DMS 273 (cell line): ENCODE measurements at regions not wholly inside any gene's neighbourhood (a gene's known extent, or its start where the extent isn't known, plus 50 kb on each side); places are given as distances from the start of the nearest gene placed in this dataset.
"Not testable (repeated sequence)": the region's sequence is repeated elsewhere in the genome, so short reads cannot be mapped to it uniquely, and the experiment has no call there.

Experiments used
- DNase-seq: peaks from one replicate; lab custom pipeline; 2025; ENCODE audit not compliant: unreplicated experiment; lab: John Stamatoyannopoulos, UW

DNA sequence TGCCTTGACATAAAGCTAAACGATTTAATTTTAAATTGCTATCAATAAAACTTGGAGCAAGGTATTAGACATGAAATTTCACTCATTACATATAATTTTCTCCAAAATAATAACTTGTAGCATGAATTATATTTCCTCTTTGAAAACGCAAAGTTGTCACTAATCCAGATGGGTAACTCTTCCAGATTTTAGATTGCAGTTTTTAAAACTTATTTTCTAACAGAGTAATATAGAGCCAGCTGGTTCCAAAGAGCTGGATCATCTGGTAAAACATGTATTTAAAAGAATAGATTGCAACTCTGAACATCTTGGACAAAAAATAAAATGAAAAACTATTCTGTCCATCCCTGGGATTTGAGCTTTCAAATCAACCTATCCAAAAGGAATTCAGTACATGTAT lies 238.2 kb upstream of the INTU start:
- DNase-seq, result no peak

DNA sequence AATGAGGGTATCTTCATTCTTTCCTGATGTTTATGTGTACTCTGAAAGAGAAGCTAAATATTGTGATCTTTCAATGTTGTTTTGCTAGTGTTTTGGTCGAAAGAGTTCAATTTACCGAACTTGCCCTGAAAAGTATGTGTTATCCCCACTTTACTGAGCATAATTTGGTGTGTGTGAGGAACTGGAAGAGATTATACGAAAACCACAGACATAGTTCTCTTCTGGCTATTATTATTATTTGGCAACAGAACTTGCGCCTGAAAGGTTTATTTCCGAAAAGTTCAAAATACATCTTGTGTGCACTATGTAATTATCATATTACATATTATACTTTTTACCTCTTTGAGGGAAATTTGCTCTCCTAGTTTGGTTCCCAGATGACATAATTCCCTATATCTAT lies 232.5 kb upstream of the INTU start:
- DNase-seq, result no peak

DNA sequence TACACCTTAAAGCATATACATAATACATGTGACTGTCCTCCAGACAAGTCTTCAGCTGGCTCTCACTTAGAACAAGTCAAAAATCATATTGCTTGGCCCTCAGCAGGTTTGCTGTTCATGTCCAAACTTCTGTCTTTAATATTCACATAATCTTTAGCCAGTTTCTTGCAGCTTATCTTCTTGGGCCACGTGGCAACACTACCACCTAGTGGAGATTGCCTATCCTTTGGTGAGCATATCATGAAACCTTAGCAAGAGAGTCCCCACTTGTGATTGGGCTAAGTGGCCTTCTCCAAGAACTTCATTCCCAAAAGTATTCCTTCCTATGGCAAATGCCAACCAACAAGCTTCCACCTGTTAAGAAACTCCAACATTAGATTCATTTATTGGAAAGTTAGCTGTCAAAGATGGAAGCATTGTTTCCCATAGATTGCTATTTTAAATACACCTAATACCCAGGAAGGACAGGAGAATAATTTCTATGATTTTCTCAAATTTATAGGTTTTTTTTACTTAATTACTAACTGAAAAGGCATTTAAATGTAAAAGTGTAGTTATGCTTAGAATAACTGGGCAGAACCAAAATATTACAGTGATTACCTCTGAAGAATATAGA lies 231.9 kb upstream of the INTU start:
- DNase-seq, result peak; percentile 67

DNA sequence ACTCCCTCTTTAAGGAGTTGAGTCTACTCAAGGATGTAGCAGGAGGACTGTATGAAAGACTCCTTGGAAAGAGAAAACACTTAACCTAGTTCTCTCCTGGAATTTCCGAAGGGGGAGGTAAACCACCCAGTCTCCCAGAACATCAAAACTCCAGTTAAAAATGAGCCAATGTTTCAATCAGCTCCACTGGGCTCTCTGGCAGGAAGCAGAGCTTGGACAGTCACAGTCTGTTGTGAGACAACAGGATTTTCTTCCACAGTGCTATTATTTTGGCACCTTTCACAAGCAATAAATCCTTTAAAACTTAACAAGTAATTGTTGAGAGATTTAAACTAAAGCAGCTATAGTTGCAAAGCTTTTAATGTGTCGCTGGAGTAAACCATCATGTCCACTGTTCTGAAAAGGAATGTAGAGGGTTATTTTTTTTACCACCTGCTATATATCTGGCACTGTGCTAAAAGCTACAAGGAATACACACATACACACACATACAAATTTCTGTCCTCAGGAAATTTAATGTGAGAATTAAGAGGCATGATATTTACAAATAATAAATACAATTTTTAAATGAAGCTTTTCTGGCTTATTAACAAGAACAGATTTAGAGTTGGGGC lies 229.2 kb upstream of the INTU start:
- DNase-seq, result no peak

DNA sequence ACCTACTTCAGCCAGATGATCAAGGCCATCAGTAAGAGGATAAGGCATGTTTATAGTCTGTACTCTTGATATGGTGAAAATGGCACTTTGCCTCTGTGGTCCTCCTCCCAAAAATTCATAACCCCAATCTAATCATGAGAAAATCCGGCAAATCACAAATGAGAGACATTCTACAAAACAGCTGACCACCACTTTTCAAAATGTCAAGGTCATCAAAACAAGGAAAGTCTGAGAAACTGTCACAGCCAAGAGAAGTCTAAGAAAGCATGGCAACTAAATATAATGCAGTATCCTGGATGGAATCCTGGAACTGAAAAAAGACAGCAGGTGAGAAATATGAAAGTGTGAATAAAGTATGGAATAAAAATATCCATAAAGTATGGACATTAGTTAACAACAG lies 226.6 kb upstream of the INTU start:
- DNase-seq, result no peak

DNA sequence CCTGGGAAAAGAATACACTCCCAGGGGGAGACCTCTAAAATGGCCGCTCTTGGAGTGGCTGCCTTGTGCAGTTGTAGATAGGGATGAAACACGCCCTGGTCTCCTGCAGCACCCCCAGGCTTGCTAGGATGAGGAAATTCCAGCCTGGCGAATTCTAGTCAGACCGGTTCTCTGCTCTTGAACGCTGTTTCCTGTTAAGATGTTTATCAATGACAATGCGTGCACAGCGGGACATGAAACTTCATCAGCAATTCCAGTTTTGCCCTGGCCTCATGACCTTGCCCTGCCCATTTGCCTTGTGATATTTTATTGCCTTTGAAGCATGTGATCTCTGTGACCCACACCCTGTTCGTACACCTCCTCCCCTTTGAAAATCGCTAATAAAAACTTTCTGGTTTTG lies 225.2 kb upstream of the INTU start:
- DNase-seq, result not testable (repeated sequence)

DNA sequence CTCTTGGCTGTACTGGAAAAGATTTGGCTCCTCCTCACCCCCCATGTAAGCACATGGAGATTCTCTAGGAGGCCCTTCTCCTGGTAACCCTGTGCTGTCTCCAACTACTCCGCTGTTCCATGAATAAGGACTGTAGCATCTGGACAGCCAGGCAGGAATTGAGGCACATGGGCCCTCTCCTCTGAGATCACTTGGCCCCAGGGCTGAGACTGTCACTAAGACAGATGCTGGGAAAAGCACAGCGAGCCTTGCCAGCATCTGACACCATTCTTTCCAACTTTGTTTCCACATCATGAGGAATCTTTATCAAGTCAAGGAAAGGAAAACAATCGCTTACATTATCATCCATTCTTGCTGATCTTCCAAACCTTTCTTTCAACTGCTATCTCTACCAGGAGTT lies 222.6 kb upstream of the INTU start:
- DNase-seq, result no peak

DNA sequence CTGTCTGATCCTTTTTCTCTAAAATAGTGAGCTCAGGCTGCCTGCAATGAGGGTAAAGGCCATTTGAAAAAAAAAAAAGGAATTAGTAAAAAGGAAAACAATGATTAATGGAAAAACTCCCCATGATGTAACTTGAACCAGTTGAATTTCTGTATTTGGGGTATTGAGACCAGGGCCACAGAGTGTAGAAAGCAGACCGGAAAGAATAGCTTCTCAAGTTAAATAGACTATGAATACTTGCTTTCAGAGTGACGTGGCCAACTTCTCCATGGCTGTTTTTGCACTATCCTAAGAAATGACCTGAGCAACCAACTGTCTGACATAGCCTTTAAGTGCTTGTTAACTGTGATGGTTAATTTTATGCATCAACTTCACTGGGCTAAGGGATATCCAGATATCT lies 222.1 kb upstream of the INTU start:
- no peak for DNase-seq

DNA sequence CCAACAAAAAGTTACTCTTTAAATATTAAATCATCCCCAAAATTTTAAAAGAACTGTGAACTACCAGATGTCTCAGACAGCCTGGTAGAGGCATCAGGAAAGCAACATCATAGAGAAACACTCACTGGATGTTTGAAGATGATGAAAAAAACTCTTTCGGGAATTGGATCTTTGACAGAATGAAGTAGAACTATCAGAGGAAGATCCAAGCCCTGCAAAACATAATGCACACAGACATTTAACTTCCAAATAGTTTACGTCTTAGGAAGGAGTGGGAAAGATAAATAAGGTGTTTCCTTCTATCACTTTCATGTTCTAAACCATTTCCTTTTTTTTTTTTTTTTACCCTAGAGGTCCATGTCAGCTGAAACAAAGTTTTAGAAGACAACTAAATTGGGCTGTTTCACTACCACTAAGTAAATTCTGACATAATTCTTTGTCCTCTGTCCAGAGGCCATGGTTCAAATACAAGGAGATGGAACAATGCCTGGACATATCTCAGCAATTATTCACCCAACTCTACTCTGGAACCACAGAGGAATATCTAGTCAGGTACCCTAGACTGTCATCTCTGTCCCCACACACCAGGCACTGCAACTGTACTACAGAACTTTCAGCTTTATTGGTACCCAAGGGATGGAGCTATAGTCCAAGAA lies 217.7 kb upstream of the INTU start:
- DNase-seq, result no peak

DNA sequence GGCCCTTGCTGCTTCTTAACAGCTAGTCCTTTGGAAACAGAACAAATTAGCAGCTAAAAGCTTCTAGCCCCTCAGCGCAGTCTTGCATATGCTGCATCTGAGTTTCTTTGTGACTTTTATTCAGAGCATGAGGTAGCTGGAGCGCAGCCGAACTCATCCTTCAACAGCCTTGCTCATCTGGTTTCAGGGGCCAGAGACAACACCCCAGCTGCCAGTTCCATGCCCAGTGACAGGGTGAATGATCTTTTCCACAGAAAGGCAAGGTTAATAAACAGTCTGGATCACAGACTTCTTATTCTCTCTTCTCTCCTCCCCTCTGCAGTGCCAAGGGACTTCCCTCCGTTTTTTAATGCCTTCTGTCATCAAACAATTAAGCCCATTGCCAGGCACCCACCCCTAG lies 216.6 kb upstream of the INTU start:
- DNase-seq, result no peak

DNA sequence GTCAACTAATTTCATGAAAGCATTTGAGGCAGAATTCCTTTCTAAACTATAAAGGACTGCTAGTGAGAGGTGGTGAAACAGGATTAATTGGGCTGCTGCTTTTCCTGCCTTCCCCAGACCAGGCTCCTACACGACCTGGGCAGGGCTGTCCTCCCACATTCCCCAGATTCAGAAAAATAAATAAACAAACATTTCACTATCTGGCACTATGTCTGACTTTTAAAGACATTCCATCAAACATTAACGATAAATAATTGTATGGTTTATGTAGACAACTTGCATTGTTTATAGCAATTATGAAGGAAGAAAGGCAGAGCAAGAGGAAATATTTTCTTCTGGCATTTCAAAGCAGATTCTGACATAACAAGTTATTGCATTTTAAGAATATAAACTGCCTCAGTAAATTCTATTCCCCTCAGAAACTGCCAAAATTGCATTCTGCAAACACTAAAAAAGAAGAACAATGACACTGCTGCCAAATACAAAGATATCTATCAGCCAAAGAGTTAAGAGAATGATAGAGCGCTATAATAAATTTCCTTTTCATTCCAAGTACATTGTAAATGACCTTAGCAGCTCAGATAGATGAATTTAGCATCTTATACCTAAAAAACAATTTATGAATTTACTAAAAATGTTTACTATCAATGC lies 214.7 kb upstream of the INTU start:
- DNase-seq, result no peak

DNA sequence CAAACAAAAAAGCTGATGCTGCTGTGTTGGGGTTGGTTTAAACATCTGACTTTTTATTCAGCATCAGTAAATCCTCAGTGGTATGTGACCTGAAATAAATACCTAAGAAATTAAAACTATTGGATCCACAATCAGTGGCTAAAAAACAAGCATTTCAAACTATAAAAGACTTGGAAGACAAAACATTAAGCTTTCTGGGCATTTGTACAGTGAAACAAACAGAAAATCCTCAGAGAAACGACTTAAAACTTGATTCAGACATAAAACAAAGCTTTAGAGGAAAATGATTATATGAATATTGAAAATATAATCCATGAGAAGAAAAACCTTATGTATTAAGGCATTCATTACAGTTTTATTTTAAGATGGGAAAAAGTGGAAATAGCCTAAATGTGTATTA lies 213.3 kb upstream of the INTU start:
- DNase-seq, result no peak

DNA sequence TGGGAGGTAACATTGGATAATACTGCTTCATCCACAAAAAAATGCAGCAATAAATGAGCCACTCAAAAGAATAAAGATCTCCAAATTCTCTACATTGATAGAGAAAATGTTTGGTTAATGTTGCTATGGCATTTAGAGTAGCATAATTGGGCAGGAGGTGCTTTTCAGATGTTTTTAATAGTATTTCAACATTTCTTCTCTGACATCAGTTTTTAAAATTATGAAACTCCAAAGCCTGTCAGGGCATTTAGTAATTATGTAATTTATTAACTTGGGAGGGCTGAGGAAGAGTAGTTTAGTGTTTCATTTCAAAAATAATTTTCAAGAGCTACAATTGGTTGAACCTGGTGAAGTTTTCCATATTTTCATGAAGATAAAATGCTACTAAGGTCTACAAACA lies 211.3 kb upstream of the INTU start:
- DNase-seq, result no peak

DNA sequence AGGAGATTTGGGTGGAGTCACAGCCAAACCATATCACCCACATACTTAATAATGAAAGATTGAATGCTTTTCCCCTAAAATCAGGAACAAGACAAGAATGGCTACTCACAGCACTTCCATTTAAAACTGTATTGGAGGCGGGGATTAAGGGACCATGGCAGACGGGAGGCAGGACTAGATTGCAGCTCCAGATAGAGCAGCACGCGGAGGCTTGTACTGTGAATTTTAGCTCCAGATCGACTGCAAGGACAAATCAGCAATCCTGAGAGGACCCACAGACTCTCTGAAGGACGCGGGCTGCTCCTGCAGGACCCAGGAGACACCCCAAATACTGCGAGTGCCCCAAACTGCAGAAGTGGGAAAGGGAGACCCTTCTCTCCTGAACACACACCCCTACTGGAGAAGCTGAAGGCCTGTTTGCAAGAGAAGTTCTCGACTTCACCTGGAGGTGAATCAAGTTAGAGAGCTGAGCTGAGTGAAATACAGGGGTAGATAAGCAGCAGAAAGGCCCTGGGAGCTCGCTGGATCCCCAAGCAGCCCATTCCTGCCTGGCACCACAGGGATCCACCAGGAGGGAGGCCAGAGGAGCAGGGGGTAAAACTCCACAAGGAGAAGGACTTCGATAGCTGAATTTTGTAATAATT lies 207.4 kb upstream of the INTU start:
- no peak for DNase-seq

DNA sequence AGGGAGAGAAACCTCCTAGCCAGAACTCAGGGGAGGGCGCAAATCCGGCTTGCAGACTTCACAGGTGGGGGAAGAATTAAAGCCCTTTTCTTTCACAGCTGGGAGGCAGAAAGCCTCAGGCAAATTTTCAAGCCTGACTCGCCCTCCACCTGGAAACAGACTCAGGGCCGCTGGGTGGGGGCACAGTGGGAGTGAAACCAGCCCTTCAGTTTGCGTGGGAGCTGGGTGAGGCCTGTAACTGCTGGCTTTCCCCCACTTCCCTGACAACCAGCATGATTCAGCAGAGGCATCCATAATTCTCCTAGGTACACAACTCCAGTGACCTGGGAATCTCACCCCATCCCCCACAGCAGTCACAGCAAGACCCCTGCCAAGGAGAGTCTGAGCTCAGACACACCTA lies 206.9 kb upstream of the INTU start:
- no peak for DNase-seq

DNA sequence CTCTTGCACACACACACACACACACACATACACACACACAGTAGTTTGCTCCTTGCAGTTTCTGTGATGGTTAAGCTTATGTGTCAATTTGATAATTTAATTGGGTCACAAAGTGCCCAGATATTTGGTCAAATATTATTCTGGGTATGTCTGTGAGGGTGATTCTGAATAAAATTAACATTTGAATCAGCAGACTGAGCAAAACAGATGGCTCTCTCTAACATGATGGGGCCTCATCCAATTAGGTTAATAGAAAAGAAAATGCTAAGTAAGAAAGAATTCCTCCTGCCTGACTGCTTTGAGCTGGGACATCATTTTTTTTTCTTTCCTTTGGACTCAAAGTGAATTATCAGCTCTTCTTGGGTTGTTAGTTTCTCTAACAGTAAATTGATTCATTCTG lies 191.2 kb upstream of the INTU start:
- peak; percentile 58 for DNase-seq

DNA sequence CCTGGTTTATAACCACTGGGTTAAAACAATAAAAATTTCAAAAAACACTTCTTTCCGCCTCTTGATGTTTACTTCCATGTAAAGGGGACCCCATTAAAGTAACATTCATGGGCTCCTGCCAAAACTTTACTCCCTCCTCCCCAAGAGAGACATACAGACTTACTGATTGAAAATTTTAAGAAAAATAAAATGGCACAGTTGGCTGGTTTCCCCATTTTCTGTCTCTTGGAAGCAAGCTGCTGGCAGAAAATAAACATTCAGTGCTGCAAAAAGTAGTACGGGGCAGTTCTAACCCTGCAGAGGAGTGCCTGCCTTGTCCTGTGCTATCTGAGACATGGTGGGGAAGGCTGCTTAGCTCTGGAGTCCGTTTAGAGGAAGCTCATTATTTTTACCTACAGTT lies 187.3 kb upstream of the INTU start:
- no peak for DNase-seq

DNA sequence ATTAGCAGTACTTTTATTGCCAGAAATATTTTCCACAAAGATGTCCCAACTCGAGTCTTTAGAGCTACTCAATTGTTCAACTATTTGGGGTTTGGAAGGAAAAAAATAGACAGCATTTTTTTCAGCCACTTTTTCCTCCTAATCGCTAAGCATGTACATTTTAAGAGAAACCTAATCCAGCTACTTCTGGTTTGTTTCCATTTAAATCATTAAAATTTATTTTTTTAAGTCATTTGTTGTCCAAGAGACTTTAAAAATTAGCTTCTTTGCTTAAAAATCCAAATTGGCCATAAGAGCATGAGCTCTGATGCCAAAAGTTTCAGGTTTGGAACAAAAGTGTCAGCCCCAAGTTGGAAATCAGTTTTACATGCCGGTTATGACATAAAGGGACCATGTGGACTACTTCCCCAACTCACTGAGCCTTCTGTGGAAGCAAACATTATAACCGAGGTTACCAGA lies 186.3 kb upstream of the INTU start:
- DNase-seq, result no peak

DNA sequence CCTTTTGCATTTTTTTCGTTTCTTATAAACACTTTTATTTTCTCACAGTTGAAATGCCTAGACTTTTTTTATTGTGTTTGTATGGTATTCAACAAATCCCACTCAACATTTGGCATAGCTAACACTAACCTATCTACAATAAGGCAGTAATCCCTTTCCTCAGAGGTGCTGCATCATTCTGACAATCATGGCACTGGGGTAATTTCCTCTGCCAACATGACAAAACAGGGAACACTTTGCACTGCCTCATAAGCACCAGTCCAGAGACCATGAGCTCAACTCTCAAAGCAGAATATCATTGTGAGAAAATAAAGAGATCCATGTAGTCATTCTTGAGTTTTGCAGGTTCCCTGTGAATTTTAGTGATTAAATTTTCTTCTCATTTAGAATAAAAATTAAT lies 183.8 kb upstream of the INTU start:
- DNase-seq, result no peak

DNA sequence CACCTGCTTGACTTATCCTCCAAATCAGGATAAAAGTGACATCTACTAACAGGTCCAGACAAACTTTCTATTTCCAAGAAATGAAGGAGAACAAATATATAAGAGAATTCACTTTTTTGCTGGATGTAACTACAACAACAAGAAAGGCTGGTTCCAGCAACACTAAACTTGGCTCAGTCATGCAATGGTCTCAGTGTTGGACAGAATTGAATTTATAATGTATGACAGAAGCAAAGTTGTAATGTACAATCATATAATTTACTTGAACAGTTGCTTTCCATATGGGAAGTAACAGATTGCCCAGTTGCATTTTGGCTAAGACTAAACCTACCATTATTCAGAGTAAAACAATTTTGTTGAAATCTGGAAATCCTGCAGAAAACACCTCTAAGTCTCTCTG lies 183.3 kb upstream of the INTU start:
- DNase-seq, result no peak

DNA sequence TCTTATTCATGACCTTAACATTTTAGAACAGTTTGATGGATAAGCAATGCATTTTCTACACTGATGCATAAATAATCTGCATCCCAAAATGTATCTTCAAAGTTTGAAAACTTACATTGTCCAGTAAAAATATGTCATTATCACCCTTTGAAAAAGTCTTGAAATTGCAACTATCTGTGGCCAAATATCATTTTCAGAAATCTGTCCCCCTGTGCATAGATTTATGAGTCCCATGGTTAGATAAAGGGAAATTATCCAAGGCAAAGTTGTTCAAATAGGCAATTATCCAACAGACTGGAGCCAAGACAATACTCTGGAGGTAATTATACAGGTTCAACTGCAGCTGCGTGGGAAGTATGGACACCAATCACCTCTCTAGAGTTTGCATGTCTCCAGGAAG lies 182.5 kb upstream of the INTU start:
- no peak for DNase-seq

DNA sequence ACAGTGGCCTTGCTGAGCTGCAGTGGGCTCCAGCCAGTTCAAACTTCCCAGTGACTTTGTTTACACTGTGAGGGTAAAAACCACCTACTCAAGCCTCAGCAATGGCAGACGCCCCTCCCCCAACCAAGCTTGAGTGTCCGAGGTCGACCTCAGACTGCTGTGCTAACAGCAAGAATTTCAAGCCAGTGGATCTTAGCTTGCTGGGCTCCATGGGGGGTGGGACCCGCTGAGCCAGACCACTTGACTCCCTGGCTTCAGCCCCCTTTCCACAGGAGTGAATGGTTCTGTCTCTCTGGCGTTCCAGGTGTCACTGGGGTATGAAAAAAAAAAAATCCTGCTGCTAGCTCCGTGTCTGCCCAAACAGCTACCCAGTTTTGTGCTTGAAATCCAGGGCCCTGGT lies 168.9 kb upstream of the INTU start:
- no peak for DNase-seq
